Ovary (tissue), 3 donors: ENCODE measurements at regions not wholly inside any gene's neighbourhood (a gene's known extent, or its start where the extent isn't known, plus 50 kb on each side); places are given as distances from the start of the nearest gene placed in this dataset.

Experiments used
- CTCF ChIP-seq, 3 donors: fragments of 450-650 bp in 2 of 3; fragments of 200-600 bp in 1 of 3; IDR thresholded peaks; one replicate each; pipeline versions ENCODE4 v1.5.1 to v1.8.0; 2016 to 2022; ENCODE audit warnings: antibody characterized with exemption in 3 of 3, mild to moderate bottlenecking in 1 of 3
- POLR2A ChIP-seq: fragments of 450-650 bp; IDR thresholded peaks from one replicate; pipeline ENCODE4 v1.6.1; 2017; ENCODE audit warnings: antibody characterized with exemption, mild to moderate bottlenecking, moderate library complexity
- donor health status: DM: no; HTN: no; CAD: no.

DNA sequence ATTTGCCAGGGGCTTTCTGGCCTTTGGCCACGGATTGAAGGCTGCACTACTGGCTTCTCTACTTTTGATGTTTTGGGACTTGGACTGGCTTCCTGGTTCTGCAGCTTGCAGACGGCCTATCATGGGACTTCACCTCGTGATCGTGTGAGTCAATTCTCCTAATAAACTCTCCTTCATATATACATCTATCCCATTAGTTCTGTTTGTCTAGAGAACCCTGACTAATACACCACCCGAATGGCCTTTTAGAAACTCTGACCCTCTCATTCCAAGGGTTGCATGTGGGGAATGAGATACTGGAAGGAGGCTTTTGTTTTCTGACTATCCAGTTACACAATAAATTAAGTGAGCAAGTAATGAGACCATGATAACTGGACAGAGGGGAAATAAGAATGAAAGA lies 430.7 kb downstream of the CDH2 start:
- TF ChIP-seq POLR2A (no peak), CTCF (IDR thresholded peaks at IDR 0.05) (no peak)
